Loucy (cell line): ENCODE measurements at regions not wholly inside any gene's neighbourhood (a gene's known extent, or its start where the extent isn't known, plus 50 kb on each side); places are given as distances from the start of the nearest gene placed in this dataset.

Experiments
- H2AFZ ChIP-seq: fragments of 200-600 bp; sonication (generic); 2 replicates; pipeline ENCODE4 v1.6.0; 2016; ENCODE audit warnings: antibody characterized with exemption, mild to moderate bottlenecking, low read length, moderate library complexity
- H3F3A ChIP-seq: fragments of 200-600 bp; 2 replicates; pipeline ENCODE4 v1.6.0; 2016; ENCODE audit warnings: antibody characterized with exemption, low read depth, mild to moderate bottlenecking
- H3K27me3 ChIP-seq: fragments of 200-600 bp; sonication (generic); 2 replicates; pipeline ENCODE4 v1.6.1; 2014; ENCODE audit warnings: low read length, mild to moderate bottlenecking; ENCODE audit not compliant: insufficient read depth, poor library complexity, severe bottlenecking
- H3K36me3 ChIP-seq: fragments of 200-600 bp; sonication (generic); 2 replicates; pipeline ENCODE4 v1.6.1; 2016; ENCODE audit warnings: low read length; ENCODE audit not compliant: insufficient read depth
- H3K4me1 ChIP-seq: fragments of 200-600 bp; sonication (generic); 2 replicates; pipeline ENCODE4 v1.5.1; 2014; ENCODE audit warnings: low read length, mild to moderate bottlenecking; ENCODE audit not compliant: insufficient read depth, poor library complexity, severe bottlenecking
- H3K4me2 ChIP-seq: fragments of 200-600 bp; sonication (generic); 2 replicates; pipeline ENCODE4 v1.6.0; 2014; ENCODE audit warnings: antibody characterized with exemption, low read length, low read depth, mild to moderate bottlenecking; ENCODE audit not compliant: poor library complexity, severe bottlenecking
- H3K4me3 ChIP-seq: fragments of 200-600 bp; sonication (generic); 2 replicates; pipeline ENCODE4 v1.5.1; 2014; ENCODE audit warnings: low read length, mild to moderate bottlenecking, mixed read lengths; ENCODE audit not compliant: poor library complexity, severe bottlenecking
- H3K79me2 ChIP-seq: fragments of 200-600 bp; sonication (generic); 2 replicates; pipeline ENCODE4 v1.6.1; 2014; ENCODE audit warnings: low read length; ENCODE audit not compliant: insufficient read depth
- H3K9ac ChIP-seq: fragments of 200-600 bp; sonication (generic); 2 replicates; pipeline ENCODE4 v1.6.0; 2014; ENCODE audit warnings: mild to moderate bottlenecking, low read depth, low read length, moderate library complexity; ENCODE audit not compliant: poor library complexity, severe bottlenecking
- H3K9me2 ChIP-seq: fragments of 200-600 bp; sonication (generic); replicated peaks from 2 replicates; pipeline ENCODE4 v1.6.1; 2016; ENCODE audit warnings: low read depth, low read length, mixed read lengths
- H3K9me3 ChIP-seq: fragments of 200-600 bp; sonication (generic); 2 replicates; pipeline ENCODE4 v1.6.1; 2014; ENCODE audit warnings: mild to moderate bottlenecking, antibody characterized with exemption, low read length, low read depth; ENCODE audit not compliant: insufficient read depth
- H4K20me1 ChIP-seq: fragments of 200-600 bp; sonication (generic); 2 replicates; pipeline ENCODE4 v1.6.0; 2014; ENCODE audit warnings: antibody characterized with exemption, low read length, mild to moderate bottlenecking; ENCODE audit not compliant: insufficient read depth, poor library complexity, severe bottlenecking
- EZH2phosphoT487 ChIP-seq: fragments of 200-600 bp; IDR thresholded peaks from 2 replicates; pipeline ENCODE4 v1.6.1; 2018; ENCODE audit warnings: antibody characterized with exemption, mild to moderate bottlenecking, moderate library complexity, borderline replicate concordance
- TF ChIP-seq, protein P1 (sequence below): fragments of 200-600 bp; sonication (generic); conservative IDR thresholded peaks from 2 replicates; pipeline ENCODE4 v1.5.1; 2014; ENCODE audit warnings: mild to moderate bottlenecking, antibody characterized with exemption, low read length

DNA sequence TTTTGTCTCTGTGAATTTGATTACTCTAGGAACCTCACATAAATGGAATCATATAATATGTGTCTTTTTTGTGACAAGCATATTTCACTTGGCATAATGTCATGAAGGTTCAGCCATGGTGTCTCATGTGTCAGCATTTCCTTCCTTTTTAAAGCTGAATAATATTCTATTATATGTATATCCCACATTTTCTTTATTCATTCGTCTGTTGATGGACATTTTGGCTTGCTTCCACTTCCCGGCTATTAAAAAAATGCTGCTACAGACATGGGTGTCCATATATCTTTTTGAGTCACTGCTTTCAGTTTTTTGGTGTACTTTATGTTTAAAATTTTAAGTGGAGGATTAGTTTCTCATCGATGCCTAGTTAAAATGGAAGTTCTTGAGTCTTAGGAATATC lies 59.8 kb upstream of the C5orf63 start:
- no peaks in the 10 kb centered on the region for H3K4me1 ChIP-seq

GRCh38 chr5:127136908-127137307 lies 63.6 kb upstream of the C5orf63 start:
- H2AFZ ChIP-seq = no peak overlapping the region
- no peak overlapping the region for H3K9ac ChIP-seq
- no peaks in the 10 kb centered on the region for H3K9me2 ChIP-seq
- H4K20me1 ChIP-seq = no peaks in the 10 kb centered on the region
- no peaks in the 10 kb centered on the region for H3K79me2 ChIP-seq
- H3K4me1 ChIP-seq = no peaks in the 10 kb centered on the region
- H3F3A ChIP-seq = no peaks in the 10 kb centered on the region
- no peaks in the 10 kb centered on the region for H3K9me3 ChIP-seq
- H3K4me3 ChIP-seq = no peak overlapping the region
- no peaks in the 10 kb centered on the region for H3K36me3 ChIP-seq
- no peak overlapping the region for H3K4me2 ChIP-seq
- no peak for TF ChIP-seq EZH2phosphoT487
- TF ChIP-seq, protein P1, sequence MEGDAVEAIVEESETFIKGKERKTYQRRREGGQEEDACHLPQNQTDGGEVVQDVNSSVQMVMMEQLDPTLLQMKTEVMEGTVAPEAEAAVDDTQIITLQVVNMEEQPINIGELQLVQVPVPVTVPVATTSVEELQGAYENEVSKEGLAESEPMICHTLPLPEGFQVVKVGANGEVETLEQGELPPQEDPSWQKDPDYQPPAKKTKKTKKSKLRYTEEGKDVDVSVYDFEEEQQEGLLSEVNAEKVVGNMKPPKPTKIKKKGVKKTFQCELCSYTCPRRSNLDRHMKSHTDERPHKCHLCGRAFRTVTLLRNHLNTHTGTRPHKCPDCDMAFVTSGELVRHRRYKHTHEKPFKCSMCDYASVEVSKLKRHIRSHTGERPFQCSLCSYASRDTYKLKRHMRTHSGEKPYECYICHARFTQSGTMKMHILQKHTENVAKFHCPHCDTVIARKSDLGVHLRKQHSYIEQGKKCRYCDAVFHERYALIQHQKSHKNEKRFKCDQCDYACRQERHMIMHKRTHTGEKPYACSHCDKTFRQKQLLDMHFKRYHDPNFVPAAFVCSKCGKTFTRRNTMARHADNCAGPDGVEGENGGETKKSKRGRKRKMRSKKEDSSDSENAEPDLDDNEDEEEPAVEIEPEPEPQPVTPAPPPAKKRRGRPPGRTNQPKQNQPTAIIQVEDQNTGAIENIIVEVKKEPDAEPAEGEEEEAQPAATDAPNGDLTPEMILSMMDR = no peak
- H3K27me3 ChIP-seq = no peaks in the 10 kb centered on the region

More for the DNA sequence above, 59.8 kb upstream of the C5orf63 start:
- no peaks in the 10 kb centered on the region for H3K9me3 ChIP-seq
- no peaks in the 10 kb centered on the region for H3K79me2 ChIP-seq
- H2AFZ ChIP-seq = no peak overlapping the region
- no peaks in the 10 kb centered on the region for H3K27me3 ChIP-seq
- no peaks in the 10 kb centered on the region for H3F3A ChIP-seq
- no peaks in the 10 kb centered on the region for H3K36me3 ChIP-seq
- H3K9me2 ChIP-seq = no peaks in the 10 kb centered on the region
- H4K20me1 ChIP-seq = no peaks in the 10 kb centered on the region
- no peak overlapping the region for H3K4me3 ChIP-seq
- TF ChIP-seq, protein P1 = no peak
- TF ChIP-seq EZH2phosphoT487 = no peak
- H3K9ac ChIP-seq = no peak overlapping the region
- no peak overlapping the region for H3K4me2 ChIP-seq

DNA sequence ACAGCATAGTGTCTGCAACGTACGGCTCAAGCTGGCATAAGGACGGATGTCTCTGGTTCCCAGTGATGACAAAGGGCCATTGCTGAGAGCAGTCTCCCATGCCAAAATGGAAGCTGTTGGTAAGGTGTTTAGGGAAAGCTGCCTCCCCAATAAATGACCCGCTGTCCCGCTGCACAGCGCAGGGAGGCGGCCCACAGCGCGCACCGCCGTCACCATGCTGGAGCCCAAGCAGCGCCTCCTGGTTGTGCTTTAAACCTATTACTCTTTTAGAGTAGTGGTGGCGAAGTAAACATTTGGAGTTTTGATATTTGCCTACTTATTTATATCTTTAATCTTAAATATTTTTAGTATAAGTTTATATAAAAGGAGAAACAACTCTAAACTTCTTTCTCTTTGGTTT lies 70.4 kb upstream of the C5orf63 start:
- TF ChIP-seq, protein P1 = no peak
- TF ChIP-seq EZH2phosphoT487 = no peak
- H3K36me3 ChIP-seq = no peaks in the 10 kb centered on the region
- no peaks in the 10 kb centered on the region for H3F3A ChIP-seq

More for the DNA sequence above, 70.4 kb upstream of the C5orf63 start:
- no peaks in the 10 kb centered on the region for H3K27me3 ChIP-seq
- H3K9me2 ChIP-seq = no peaks in the 10 kb centered on the region
- no peak overlapping the region for H2AFZ ChIP-seq
- H4K20me1 ChIP-seq = no peaks in the 10 kb centered on the region
- no peaks in the 10 kb centered on the region for H3K79me2 ChIP-seq
- H3K4me1 ChIP-seq = no peaks in the 10 kb centered on the region
- H3K4me3 ChIP-seq = no peak overlapping the region
- no peak overlapping the region for H3K9ac ChIP-seq
- no peak overlapping the region for H3K4me2 ChIP-seq
- H3K9me3 ChIP-seq = no peaks in the 10 kb centered on the region
